ENCODE measurements at regions not wholly inside any gene's neighbourhood (a gene's known extent, or its start where the extent isn't known, plus 50 kb on each side); places are given as distances from the start of the nearest gene placed in this dataset.

- no peak for DNase-seq (ENCODE audit: low spot score)
Observed at GRCh38 chr5:79871364-79872120, 119.5 kb downstream of the MTX3 start.

- no peak for DNase-seq (ENCODE audit: low spot score)
Observed at GRCh38 chr5:79868163-79868670, 122.8 kb downstream of the MTX3 start.

- DNase-seq (ENCODE audit: low spot score), result no peak
Observed at GRCh38 chr5:79865579-79865978, 125.5 kb downstream of the MTX3 start.

- no peak for DNase-seq (ENCODE audit: low spot score)
Observed at GRCh38 chr5:79864364-79864763, 126.7 kb downstream of the MTX3 start.

DNA sequence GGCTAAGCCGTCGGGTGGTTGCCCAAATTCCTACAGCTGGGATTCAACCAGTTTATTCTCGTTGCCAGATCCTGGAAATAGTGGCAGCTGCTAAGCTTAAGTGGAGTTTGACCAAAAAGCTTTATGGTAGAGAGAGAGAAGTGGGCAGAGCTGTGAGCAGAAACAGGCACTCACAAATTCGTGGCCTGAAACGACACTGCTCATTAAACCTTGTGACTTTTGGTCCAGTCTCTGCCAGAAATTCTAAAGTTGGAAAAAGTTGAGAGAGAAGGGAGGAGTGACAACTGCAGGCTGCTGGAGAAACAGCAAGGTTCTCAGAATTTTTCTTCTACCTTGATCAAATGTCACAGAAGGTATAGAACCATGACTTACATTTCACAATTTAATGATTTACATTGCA lies 131.5 kb downstream of the MTX3 start:
- DNase-seq (ENCODE audit: low spot score), result no peak

DNA sequence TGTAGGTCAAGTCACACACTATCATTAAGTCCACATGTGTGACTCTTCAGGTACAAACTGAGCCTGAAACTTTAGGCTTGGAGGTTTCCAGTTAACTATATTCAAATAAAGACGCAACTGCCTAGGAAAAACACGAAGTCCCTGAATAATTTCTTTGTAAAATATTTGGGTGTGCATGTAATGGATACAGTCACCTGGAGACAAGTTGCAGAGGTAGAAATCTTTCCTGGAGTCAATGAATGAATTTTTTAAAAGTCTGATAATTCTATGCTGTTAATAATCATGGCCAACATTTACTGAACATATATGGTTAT lies 132.7 kb downstream of the MTX3 start:
- DNase-seq (ENCODE audit: low spot score), result no peak

DNA sequence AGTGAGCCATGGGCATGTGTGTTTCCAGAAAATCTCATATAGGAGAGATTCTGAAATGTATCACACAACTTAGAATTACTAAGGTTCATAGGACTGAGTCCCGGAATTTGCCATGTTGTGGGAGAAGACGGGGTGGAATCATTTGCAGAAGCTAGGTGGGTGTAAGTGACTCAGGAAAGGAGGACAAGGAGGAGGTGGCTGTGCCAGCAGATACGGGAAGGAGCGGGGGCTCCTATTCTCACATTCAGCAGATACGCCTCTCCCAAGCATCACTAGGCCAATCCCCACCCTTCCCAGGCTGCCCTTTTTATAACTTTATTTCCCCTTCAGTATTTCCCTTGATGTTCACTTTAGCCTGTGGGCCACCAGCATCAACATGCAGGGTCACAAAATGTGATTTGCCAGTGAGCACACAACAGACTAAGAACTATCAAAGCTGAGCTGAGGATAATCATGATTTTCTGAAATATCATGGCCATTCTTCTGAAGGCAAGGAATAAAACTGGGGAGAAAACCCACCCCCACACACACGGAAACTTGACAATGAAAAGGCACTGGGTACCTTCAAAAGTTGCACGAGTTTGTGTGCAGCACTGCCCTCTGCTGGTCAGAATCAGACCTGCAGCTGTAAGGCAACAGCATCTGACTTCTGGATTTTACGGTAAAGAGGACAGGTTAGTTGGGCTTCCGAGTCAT lies 133.2 kb downstream of the MTX3 start:
- DNase-seq (ENCODE audit: low spot score), result peak; percentile 48

DNA sequence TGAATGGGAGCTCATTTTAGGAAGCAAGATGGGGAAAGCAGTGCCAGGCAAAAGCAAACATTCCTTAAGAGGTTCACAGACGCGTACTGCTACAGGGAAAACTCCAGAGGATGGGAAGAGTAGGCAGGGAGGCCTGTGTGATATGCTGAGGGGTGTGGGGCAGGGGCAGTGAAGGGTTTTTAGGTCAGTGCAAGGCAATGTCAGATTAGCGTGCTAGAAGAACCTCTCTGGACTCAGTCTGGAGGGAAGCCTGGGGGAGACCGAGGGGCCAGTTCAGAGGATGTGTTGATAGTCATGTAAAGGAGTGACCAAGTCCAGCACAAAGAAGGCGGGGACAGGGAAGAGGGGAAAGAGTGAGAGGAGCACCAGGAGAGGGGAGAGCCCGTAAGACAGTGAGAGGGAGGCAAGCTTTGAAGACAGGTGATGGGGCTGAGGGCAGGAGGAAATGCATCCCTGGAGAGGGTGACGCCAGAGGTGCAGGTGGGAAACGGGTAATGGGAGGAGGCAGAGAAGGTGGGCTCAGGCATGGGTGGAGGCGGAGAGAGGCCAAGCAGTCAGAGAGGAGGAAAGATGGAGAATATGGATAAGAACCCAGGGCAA lies 134.5 kb downstream of the MTX3 start:
- no peak for DNase-seq (ENCODE audit: low spot score)

DNA sequence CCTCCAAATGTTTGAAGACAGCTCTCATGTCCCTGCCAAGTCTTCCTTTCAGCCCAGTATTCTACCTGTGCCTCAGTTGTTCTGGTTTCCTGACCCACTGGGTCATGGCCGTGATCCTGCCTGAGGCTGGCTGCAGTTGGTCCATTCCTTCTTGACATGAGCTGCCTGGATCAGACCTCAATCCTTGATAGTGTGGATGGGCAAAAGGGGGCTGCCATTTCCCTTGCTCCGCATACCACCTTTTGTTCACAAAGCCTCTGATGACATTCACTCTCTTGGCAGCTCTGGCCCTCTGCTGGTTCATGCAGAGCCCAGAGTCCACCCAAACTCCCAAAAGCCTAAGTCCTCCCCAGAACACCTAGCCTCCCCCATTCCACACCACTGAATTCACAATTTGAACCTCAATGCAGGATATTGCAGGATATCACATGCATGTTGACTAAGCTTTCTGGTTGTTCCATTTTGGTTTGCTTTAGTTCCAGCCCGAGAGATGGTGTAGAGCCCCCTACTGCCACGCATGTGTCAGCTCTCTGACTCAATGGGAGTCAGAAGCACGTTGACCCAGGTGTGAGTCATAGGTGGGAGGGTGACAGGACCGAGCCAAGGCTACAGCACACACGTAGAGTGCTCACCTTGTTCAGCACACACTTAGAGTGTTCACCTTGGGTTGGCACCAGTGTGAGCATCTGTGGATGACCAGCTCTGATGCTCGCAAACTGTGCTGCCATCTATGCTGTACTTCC lies 137.2 kb downstream of the MTX3 start:
- no peak for DNase-seq (ENCODE audit: low spot score)

- DNase-seq (ENCODE audit: low spot score), result no peak
Observed at GRCh38 chr5:79853028-79853427, 138.0 kb downstream of the MTX3 start.

DNA sequence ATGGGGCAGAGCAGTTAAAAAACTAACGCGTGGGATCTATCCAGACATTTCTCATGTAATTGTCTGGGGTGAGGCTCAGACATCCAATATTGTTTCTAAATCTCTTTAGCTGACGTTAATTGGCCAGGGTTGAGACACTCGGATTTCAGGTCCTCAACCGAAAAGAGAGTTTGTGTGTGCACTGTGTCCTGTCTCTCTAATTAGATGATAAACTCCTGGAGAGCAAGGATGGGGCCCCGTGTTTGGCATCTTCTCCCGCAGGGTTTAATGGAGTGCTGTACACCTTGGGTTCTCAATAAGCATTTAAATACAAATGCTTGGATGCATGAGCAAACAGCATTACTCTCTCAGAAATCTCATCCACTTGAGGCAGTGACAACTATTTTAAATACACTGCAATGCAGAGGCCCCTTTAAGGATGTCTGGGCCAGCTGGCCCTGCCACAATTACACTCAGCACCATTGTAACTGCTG lies 139.6 kb downstream of the MTX3 start:
- no peak for DNase-seq (ENCODE audit: low spot score)

GRCh38 chr5:79850941-79851340 lies 140.1 kb downstream of the MTX3 start:
- no peak for DNase-seq (ENCODE audit: low spot score)

DNA sequence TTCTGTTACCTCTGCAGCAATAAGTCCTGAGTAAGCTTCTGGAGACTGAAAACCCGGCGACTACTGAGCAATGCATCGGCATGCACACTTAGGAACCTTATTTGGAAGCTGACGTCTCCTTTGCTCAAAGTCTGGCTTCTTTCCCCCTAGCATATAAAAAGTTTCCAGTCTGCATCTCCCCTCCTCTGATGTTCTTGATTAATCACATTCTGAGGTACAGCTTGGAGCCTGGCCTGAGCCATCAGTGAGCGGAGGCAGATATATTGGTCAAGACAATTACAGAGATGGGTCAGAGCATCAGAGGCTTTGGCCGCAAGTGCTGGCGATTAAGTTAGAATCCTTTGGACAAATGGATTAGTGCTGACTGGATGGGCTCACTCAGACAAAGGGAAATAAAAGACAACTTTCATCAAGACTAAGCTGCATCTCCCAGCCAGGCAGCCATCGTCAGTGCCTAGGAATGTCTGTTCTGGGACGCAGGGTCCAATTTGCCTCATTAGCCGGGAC lies 140.7 kb downstream of the MTX3 start:
- DNase-seq (ENCODE audit: low spot score), result no peak

DNA sequence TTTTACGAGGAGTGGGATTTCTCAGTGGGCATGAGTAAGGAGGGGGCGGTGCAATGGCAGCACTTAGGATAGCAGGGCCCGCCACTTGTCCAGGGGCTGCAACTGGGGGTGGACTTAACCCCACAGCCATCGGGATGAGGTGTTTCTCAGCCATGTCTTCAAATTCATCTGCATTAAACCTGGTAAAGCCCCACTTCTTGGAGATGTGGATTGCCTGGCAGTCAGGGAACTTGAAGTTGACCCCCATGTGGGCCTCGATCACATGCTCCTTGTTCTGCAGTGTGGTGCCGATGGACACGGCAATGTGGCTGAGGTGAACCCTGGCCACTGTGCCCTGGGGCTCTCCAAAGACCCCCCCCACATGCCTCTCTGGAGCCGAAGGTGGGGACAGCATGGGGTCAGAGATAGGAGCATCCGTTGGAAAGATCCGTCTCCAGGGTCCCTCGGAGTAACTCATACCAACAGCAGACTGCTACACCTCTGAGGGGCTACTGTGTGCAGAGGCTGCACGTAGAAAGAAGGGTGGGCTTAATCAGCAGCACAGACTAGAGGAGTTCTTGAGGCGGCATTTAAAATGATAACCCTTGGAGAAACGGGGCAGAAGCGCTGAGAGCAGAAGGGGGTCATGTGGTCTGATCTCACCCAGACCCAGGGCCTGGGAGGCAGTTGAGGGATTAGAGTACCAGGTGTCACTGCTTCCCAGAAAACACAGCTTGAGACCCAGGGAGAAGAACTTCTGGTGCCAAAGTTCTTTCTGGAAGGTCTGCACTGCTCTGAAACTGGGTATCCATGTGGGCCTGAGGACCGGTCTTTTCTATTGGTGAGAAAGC lies 141.4 kb downstream of the MTX3 start:
- no peak for DNase-seq (ENCODE audit: low spot score)

Data from germinal center (tissue), 1 donor.